GM12892 (cell line): ENCODE measurements at regions not wholly inside any gene's neighbourhood (a gene's known extent, or its start where the extent isn't known, plus 50 kb on each side); places are given as distances from the start of the nearest gene placed in this dataset.

Experiments used
- DNase-seq: peaks from one replicate; pipeline ENCODE4 v3.0.0; 2011; ENCODE audit not compliant: insufficient read length
- FAIRE-seq: peaks from 2 replicates; lab custom pipeline; 2011; peaks lifted over from hg19 to GRCh38; lab: Jason Lieb, UNC
- POLR2A ChIP-seq: IDR thresholded peaks from 2 replicates; pipeline ENCODE4 v1.6.1; 2011; ENCODE audit warnings: low read depth, low read length, control low read depth
- POLR2AphosphoS5 ChIP-seq: IDR thresholded peaks from 2 replicates; pipeline ENCODE4 v1.6.1; 2011; ENCODE audit warnings: low read depth, low read length, control low read depth
- TAF1 ChIP-seq: IDR thresholded peaks from 2 replicates; pipeline ENCODE4 v1.6.1; 2011; ENCODE audit warnings: low read depth, mild to moderate bottlenecking, control low read depth, low read length, borderline replicate concordance

DNA sequence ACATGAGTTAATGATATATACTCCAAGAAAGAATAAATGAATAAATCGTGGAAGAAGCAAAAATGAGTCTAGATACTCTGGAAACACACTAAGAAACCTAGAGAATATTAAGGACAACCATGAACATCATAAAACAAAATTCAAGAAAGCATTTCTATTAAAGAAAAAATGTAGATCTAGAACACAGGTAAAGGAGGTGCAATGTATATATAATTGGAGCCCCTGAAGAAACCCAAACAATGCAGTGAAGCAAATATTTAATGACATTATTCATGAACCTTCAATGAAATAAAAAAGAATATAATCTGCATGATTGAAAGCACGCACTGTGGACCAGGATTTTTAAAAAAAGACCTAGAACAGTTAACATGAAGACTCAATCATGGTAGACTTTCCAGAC is 150.1 kb downstream of the ATPSCKMT start:
- FAIRE-seq: no peak
- DNase-seq: no peak
- TF ChIP-seq POLR2A: no peak
- no peak for TF ChIP-seq POLR2AphosphoS5
- TF ChIP-seq TAF1: no peak

DNA sequence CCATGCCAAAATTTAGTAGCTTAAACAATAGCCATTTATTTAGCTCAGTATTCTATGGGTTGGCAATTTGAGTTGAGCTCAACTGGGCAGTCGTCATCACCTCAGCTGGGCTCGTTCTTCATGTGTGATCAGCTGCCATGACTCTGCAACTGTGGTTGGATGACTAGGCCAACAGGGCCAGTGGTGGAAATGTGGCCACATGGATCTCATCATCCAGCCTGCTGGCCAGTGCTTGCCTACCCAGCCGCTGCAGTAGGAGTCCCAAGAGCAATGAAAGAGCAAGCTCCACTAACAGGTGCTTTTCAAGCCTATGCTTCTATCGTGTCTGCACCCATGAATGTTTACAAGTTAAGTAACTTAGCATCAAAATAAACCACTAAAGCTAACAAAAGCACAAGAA is 158.0 kb downstream of the ATPSCKMT start:
- DNase-seq (no peak), FAIRE-seq (no peak)
- no peak for TF ChIP-seq POLR2A
- no peak for TF ChIP-seq POLR2AphosphoS5
- TF ChIP-seq TAF1: no peak

DNA sequence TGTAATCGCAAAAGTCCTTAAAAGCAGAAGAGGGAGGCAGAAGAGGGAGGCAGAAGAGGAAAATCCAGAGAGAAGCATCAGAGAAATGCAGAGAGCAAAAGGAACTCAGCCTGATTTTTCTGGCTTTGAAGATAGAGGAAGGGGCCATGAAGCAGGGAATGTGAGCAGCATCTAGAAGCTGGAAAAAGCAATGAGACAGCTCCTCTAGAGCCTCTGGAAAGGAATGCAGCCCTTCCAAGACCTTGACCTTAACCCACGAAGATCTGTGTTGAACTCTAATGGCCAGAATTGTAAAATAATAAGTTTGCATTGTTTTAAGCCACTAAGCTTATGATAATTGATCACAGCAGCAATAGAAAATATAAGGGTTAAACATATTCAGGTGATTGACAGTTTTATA is 159.6 kb downstream of the ATPSCKMT start:
- FAIRE-seq (no peak), DNase-seq (no peak)
- no peak for TF ChIP-seq POLR2AphosphoS5
- TF ChIP-seq TAF1: no peak
- no peak for TF ChIP-seq POLR2A

DNA sequence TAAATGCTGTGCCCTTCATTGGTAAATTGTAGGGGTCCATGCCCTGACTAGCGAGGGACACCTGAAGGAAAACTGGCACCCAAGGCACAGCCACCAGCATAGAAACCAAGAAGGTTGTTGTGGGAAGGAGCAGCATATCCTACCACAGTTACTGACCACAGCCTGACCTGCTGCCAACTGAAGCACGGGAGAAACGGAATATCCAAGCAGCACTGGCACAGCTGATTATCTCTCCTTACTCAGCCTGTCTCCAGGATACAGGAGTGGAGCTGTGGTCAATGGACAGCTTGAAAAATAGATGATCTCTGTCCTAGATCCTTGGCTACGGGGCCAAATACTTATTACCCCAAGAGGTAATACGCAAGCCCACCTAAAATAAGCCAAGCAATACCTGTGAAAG is 164.5 kb downstream of the ATPSCKMT start:
- DNase-seq: no peak
- TF ChIP-seq POLR2A (no peak), TAF1 (no peak), POLR2AphosphoS5 (no peak)
- FAIRE-seq: no peak

DNA sequence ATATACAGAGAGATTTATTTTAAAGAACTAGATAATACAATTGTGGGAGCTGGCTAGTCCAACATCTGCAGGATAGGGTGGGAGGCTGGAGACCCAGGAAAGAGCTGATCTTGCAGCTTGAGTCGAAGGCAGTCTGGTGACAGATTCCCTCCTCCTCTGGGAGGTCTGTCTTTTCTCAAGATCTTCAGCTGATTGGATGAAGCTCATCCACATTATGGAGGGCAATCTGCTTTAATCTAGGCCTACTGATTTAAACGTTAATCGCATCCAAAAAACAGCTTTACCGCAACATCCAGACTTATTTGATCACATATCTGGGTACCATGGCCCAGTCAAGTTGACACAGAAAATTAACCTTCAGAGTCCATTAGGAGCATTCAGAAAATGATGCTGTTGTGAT is 168.1 kb downstream of the ATPSCKMT start:
- FAIRE-seq: no peak
- no peak for DNase-seq
- no peak for TF ChIP-seq TAF1
- no peak for TF ChIP-seq POLR2A
- TF ChIP-seq POLR2AphosphoS5: no peak

DNA sequence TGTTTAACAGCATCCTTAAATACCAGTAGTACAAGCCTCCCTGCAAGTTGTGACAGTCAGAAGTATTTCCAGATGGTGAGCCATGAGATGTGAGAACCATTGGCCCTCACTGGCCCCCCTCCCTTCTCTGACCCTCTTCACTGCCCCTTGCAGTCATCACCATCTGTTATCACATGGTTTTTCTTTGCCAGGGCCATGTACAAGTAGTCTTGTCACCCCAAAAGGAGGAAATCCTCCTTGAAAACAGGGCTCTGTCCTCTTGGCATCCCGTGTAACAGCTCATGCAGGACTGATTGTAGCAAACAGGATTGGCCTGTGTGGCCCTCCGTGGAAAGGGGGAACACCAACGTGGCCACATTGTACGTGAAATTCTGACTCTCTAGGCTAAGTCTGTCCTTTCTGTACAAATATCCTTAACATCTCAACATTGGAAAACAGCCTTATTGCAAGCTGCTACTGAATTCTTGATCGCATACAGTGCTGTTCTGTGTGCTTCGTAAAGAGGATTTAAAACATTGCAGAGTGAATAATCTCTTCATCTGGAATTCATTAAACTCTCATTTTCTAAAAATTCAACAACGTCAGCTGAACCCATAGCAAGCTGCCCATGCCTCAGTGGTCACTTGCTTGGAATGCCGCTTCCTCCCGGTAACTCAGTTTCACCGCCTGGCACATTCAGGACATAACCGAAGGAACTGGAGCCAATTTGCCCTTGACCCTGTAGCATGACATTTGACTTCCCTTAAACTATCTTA is 171.7 kb downstream of the ATPSCKMT start:
- DNase-seq: no peak
- FAIRE-seq: no peak
- TF ChIP-seq POLR2AphosphoS5: no peak
- no peak for TF ChIP-seq POLR2A
- TF ChIP-seq TAF1: no peak

DNA sequence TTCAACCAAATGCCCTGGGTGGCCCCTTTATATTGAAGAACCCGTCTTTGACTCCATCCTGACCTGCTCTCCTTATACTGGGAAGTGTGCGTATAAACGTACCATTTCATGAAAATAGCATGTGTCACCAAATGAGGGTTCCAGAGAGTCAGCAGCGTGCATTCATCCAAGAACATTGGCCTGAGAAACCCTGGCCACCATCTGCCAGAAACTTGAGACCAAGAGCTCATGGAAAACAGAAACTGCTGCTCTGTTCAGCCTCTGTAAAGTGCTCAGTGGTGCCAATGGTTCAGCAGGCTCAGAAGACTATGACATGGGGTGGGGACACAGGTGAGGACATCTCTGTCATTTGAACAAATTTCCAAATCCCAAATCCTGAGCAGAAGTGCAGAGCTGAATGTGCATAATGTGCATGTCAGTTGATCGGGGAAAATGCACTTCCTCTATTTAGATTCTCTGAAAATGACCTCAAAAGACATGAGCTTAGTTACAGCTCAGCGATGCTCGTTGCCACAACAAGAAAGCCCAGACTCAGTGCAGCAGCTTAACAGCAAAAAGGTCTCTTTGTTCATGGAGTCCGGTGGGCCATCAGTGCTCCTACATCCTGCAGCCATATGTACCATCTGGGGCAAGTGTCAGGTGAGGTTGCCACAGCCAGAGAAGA is 176.1 kb downstream of the ATPSCKMT start:
- DNase-seq (no peak), FAIRE-seq (no peak)
- no peak for TF ChIP-seq POLR2A
- no peak for TF ChIP-seq POLR2AphosphoS5
- no peak for TF ChIP-seq TAF1

DNA sequence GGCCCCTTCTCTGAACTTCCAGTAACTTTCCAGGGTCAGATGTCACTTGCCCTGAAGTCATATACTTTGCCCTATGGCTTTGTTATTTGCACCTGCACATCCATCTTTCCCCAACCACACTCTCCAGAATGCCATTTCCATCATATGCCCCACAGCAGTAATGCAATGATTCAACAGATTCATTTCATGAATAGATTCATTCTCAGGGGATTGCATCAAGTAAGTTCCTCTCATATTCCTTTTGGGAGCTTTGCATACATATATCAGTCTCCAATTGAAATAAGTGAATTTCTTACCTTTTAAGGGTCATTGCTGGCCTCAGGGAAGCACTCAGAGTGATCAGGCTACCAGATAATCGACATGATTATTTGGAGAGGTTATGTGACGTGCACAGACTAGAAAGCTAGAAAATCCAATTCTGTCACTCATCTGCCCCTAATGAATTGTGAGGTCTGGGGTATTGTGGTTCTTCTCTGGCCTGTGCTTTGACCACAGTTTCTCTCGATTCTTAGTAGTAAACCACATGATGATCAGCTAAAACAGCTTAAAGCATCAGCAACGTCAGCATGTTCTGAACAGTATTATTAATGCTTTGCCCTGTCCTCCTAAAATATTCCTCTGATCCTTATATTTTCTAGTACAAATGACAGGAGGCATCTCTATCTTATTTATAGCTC is 179.9 kb downstream of the ATPSCKMT start:
- no peak for FAIRE-seq
- TF ChIP-seq POLR2AphosphoS5 (no peak), POLR2A (no peak), TAF1 (no peak)
- DNase-seq: no peak

DNA sequence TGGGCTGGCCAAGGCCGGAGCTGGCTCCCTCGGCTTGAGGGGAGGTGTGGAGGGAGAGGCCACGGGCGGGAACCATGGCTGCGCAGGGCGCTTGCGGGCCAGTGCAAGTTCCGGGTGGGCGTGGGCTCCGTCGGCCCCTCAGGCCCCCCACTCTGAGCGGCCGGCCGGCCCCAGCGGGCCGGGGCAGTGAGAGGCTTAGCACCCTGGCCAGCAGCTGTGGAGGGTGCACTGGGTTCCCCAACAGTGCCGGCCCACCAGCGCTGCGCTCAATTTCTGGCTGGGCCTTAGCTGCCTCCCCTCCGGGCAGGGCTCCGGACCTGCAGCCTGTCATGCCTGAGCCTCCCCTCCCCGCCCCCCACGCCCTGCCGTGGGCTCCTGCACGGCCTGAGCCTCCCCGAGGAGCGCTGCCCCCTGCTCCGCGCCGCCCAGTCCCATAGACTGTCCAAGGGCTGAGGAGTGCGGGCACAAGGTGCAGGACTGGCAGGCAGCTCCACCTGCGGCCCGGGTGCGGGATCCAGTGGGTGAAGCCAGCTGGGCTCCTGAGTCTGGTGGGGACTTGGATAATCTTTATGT is 184.2 kb downstream of the ATPSCKMT start:
- no peak for DNase-seq
- TF ChIP-seq POLR2A (no peak), TAF1 (no peak), POLR2AphosphoS5 (no peak)
- FAIRE-seq: no peak

DNA sequence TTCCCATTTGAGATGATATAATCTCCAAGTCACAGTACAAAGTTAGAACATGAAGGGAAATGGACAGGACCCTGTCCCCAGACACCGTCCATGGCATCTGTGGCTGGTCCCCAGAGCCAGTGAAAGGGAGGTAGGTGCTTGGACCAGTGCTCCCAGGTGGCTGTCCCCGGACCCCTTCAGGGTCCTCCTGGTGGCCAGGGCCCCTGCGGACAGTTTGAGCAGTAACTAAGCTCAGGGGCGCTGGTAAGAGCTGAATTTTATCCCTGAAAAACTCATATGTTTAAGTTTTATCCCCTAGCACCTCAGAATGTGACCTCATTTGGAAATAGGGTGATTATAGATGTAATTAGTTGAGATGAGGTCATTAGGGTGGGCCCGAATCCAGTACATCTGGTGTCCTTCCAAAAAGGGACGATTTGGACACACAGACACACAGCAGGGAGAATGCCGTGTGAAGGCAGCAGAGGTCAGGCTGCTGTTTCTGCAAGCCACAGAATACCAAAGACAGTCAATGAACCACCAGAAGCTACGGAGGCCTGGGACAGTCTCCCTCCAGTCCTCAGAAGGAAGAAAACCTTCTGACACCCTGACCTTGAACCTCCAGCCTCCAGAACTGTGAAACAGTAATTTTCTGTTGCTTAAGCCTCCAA is 185.0 kb downstream of the ATPSCKMT start:
- DNase-seq (no peak), FAIRE-seq (no peak)
- TF ChIP-seq POLR2A: no peak
- no peak for TF ChIP-seq POLR2AphosphoS5
- TF ChIP-seq TAF1: no peak

DNA sequence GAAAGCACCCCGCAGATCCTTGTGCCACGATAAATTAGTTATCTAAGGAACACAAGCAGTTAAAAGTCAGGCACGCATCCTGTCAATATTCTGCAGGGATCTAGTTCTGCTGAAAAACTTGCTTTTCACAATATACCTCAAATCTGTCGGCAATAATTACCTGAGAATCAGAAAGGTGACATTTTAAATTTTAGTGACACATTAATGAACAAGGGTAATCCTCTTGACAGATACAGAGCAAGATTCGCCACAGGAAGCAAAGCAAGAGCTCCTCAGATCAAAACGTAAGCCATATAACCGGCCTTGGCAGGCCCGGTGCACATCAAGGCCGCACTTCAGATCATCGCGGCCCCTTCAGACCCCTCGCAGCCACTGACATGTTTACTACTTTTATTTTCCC is 185.7 kb downstream of the ATPSCKMT start:
- FAIRE-seq: no peak
- DNase-seq: no peak
- no peak for TF ChIP-seq POLR2AphosphoS5
- TF ChIP-seq POLR2A: no peak
- TF ChIP-seq TAF1: no peak
